ENCODE measurements at regions not wholly inside any gene's neighbourhood (a gene's known extent, or its start where the extent isn't known, plus 50 kb on each side); places are given as distances from the start of the nearest gene placed in this dataset.
"Not testable (repeated sequence)": the region's sequence is repeated elsewhere in the genome, so short reads cannot be mapped to it uniquely, and the experiment has no call there.

DNA sequence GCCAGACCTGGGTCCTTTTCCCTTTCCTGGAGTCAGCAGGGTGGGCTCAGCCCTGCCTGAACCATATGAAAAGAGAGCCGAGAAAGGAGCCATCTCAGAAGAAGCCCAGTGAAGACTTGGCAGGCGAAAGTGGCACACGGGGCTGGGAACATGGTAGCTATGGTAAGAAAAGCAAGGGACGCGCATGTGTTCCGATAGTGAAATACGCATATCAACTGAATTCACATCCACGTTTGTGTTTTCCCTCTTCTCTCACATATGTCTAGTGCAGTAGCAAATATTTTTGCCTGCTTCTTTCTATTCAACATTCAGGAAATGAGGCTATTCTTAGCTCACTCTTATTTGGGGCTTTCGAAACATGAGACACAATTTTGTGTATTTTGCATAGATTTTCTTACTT is 54.1 kb upstream of the PEG3 start:
- no peak for DNase-seq (ENCODE audit: extremely low spot score)
- Histone ChIP-seq H3K36me3 (ENCODE audit: insufficient read depth) (no peaks in the 10 kb centered on the region), H3K4me3 (ENCODE audit: low read depth, low read length) (no peak overlapping the region), H3K27ac (ENCODE audit: low read depth) (no peak overlapping the region), H3K4me1 (ENCODE audit: insufficient read depth) (no peaks in the 10 kb centered on the region)
- 87% methylated on average over 9 of the region's 9 CpGs for WGBS

DNA sequence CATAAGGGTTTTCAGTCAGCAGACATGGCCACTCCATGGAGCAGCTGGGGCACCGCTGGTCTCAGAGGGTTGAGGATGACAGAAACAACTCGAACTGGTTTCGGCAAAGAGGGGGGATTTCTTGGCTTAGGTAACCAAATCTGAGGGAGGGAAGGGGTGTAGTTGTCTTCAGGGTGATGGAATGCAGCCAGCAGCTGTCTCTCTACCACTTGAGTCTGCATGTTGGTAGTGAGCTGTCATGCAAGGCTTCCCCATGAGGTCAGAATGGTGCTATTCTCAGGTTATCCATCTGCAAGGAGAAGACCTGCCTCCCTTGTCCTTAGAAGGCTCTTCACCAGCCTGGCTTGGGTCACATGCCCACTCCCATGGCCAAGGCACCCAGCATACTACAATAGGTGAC is 55.6 kb upstream of the PEG3 start:
- WGBS, result 91% methylated on average over 3 of the region's 3 CpGs
- no peak for DNase-seq (ENCODE audit: extremely low spot score)
- H3K4me1 ChIP-seq (ENCODE audit: insufficient read depth), result no peaks in the 10 kb centered on the region

DNA sequence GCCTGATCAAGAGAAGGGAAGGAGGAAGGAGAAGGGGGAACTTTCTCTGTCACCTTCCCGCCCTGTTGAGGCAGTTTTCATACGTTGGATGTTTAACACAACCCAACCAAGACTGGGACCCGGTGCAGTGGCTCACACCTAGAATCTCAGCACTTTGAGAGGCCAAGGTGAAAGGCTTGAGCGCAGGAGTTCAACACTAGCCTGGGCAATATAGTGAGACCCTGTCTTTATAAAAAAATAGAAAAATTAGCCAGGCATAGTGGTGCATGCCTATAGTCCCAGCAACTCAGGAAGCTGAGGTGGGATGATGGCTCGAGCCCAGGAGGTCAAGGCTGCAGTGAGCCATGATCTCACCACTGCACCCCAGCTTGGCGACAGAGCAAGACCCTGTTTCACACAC is 59.4 kb upstream of the PEG3 start:
- no peaks in the 10 kb centered on the region for H3K4me1 ChIP-seq (ENCODE audit: insufficient read depth)
- no peaks in the 10 kb centered on the region for H3K36me3 ChIP-seq (ENCODE audit: insufficient read depth)
- 84% methylated on average over 6 of the region's 6 CpGs for WGBS
- no peak overlapping the region for H3K27ac ChIP-seq (ENCODE audit: low read depth)
- DNase-seq (ENCODE audit: extremely low spot score), result no peak
- no peak overlapping the region for H3K4me3 ChIP-seq (ENCODE audit: low read depth, low read length)

More for the DNA sequence above, 55.6 kb upstream of the PEG3 start:
- Histone ChIP-seq H3K36me3 (ENCODE audit: insufficient read depth) (no peaks in the 10 kb centered on the region), H3K4me3 (ENCODE audit: low read depth, low read length) (no peak overlapping the region), H3K27ac (ENCODE audit: low read depth) (no peak overlapping the region)

DNA sequence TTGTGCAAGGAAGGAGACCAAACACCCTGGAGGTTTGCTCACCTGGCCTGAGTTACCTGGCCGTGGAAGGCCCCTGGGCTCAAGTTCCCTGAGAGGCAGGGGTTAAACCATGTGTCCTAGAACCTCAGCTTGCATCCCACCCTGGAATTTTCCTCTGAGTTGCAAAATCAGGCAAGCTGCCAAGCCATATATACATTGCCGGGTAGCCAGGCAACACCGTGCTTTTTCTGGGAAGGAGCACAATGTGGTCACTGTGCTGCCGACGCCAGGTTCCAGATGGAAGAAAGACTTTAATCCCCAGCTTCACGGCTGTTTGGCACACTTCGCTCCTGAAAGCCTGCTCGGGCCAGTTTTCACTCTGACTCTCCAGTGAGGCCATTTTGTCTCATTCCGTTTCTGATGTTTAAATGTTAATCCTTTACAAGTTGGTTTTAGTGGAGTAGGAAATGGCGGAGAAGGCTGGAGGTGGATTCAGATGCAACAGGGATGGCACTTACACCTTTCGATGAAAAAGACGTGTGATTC is 60.1 kb upstream of the PEG3 start:
- Histone ChIP-seq H3K27ac (ENCODE audit: low read depth) (no peak overlapping the region), H3K4me3 (ENCODE audit: low read depth, low read length) (no peak overlapping the region), H3K36me3 (ENCODE audit: insufficient read depth) (no peaks in the 10 kb centered on the region), H3K4me1 (ENCODE audit: insufficient read depth) (no peaks in the 10 kb centered on the region)
- peak; percentile 31 for DNase-seq (ENCODE audit: extremely low spot score)
- WGBS, result 33% methylated on average over 12 of the region's 12 CpGs

DNA sequence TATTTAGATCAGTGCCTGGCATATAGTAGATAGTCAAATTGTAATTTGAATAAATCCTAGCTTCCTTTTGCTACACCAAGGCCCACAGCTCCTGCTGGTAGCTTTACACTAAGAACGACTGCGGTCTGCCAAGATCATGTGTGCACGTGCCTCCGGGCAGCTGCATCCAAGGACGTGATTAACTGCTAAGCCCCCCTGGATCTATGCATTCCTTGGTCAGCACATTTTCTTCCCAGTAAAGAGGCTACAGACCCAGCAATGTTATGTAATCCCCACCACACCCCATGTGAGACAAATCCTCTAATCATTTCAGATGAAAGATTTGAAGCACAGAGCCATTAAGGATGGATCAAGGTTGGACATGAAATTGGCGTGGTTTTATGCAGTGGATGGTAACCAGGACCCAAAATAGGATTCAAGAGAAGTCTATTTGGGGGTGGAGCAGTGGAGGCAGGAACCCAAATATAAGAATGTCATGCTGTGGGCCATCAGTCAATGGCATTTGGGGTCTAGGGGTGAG is 65.2 kb upstream of the PEG3 start:
- DNase-seq (ENCODE audit: extremely low spot score), result peak; percentile 32
- Histone ChIP-seq H3K4me3 (ENCODE audit: low read depth, low read length) (no peak overlapping the region), H3K36me3 (ENCODE audit: insufficient read depth) (no peaks in the 10 kb centered on the region), H3K27ac (ENCODE audit: low read depth) (no peak overlapping the region), H3K4me1 (ENCODE audit: insufficient read depth) (no peaks in the 10 kb centered on the region)
- 29% methylated on average over 6 of the region's 6 CpGs for WGBS

DNA sequence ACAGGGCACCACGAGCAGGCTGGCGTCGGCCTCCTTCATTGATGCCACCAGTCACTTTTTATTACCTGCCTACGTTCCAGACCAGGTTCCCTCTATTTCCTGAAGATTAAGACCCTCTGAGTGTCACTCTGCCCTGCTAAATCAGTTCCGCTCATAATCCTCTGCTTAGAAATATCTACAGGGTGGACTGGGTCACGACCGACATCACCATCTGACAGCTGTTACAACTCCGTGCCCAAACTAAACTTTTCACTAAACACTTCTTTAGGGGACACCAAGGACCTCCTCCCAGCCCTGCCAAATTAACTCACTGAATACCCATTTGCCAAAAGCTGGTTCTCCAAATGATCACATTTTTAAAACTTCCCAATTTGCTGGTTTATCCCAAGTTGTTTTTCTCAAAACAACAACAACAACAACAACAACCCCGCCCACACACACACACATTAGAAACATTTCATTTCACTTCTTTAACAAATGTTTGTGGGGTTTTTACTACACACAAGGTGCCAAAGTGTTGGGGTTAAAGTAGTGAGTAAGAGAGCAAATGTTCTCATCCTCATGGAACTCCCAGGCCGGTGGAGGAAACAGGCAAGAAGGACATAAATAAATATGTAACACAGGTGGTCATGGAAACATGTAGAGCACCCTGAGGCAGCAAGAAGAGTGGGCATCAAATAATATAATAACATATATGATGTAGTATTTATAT is 72.0 kb upstream of the PEG3 start:
- no peak for DNase-seq (ENCODE audit: extremely low spot score)
- Histone ChIP-seq H3K27ac (ENCODE audit: low read depth) (no peak overlapping the region), H3K4me3 (ENCODE audit: low read depth, low read length) (no peak overlapping the region), H3K36me3 (ENCODE audit: insufficient read depth) (no peaks in the 10 kb centered on the region), H3K4me1 (ENCODE audit: insufficient read depth) (no peaks in the 10 kb centered on the region)
- WGBS, result 72% methylated on average over 10 of the region's 10 CpGs

DNA sequence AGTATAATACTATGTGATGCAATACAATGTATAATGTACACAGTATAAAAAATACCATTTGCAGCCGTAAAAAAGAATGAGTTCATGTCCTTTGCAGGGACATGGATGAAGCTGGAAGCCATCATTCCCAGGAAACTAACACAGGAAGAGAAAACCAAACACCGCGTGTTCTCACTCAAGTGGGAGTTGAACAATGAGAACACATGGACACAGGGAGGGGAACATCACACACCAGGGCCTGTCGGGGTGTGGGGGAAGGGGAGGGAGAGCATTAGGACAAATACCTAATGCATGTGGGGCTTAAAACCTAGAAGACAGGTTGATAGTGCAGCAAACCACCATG is 72.6 kb upstream of the PEG3 start:
- H3K4me3 ChIP-seq (ENCODE audit: low read depth, low read length); H3K27ac ChIP-seq (ENCODE audit: low read depth); H3K36me3 ChIP-seq (ENCODE audit: insufficient read depth); H3K4me1 ChIP-seq (ENCODE audit: insufficient read depth); DNase-seq (ENCODE audit: extremely low spot score): not testable (repeated sequence)
- WGBS, result 56% methylated on average over 4 of the region's 4 CpGs

DNA sequence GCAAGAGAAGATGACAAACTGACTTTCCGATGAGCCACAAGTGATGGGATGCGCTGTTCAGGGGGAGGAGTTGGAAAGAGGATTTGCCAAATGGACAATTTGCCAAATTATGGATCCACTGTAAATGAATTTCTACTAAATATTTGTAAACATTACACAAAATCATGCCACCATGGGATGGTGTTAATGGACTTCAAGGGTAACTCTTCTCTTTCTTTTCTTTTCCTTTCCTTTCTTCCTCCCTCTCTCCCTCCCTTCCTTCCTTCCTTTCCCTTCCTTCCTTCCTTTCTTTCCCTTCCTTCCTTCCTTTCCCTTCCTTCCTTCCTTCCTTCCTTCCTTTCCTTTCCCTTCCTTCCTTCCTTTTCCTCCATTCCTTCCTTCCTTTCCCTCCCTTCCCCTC is 76.0 kb upstream of the PEG3 start:
- Histone ChIP-seq H3K36me3 (ENCODE audit: insufficient read depth) (no peaks in the 10 kb centered on the region), H3K4me3 (ENCODE audit: low read depth, low read length) (no peak overlapping the region), H3K27ac (ENCODE audit: low read depth) (no peak overlapping the region), H3K4me1 (ENCODE audit: insufficient read depth) (no peaks in the 10 kb centered on the region)
- 93% methylated on average over 2 of the region's 2 CpGs for WGBS
- DNase-seq (ENCODE audit: extremely low spot score), result no peak

DNA sequence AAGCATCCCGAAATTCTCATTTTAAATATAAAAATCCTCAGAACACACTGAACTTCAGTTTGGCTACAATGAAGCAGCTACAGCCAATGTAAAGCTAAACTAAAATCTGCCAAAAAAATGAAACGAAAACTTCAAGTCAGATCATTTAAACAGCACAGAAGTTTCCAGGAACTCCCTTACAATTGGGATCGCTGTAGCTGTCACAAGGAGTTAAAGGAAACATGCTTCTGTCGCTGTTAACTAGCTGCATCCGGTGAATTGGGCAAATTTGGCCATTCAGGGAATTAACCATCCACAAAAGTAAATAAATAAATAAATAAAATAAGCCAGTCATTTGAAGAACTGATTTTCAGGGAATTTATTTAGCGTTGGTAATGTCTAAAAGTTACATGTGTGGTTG is 77.0 kb upstream of the PEG3 start:
- DNase-seq (ENCODE audit: extremely low spot score), result no peak
- Histone ChIP-seq H3K36me3 (ENCODE audit: insufficient read depth) (no peaks in the 10 kb centered on the region), H3K4me1 (ENCODE audit: insufficient read depth) (no peaks in the 10 kb centered on the region), H3K4me3 (ENCODE audit: low read depth, low read length) (no peak overlapping the region), H3K27ac (ENCODE audit: low read depth) (no peak overlapping the region)
- WGBS, result 27% methylated on average over 6 of the region's 6 CpGs

DNA sequence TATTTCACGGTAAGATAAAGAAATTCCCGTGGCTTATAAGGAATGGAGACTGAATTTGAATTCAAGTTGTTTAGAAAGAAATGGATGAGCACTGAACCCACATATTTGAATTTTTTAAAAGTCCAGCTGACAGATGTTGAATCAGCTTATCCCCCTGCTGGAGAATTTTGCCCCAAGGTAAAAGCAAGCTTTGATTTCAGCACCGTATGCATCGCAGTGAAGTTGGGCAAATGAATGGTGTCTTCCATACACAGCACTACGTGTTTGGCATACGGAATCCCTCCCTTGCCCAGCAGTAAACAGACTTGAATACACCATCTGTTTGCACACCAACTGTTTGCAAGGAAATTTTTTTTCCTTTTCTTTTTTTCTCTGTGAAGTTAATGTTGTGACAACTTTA is 77.5 kb upstream of the PEG3 start:
- Histone ChIP-seq H3K4me1 (ENCODE audit: insufficient read depth) (no peaks in the 10 kb centered on the region), H3K27ac (ENCODE audit: low read depth) (no peak overlapping the region), H3K36me3 (ENCODE audit: insufficient read depth) (no peaks in the 10 kb centered on the region), H3K4me3 (ENCODE audit: low read depth, low read length) (no peak overlapping the region)
- 18% methylated on average over 6 of the region's 6 CpGs for WGBS
- DNase-seq (ENCODE audit: extremely low spot score), result no peak

DNA sequence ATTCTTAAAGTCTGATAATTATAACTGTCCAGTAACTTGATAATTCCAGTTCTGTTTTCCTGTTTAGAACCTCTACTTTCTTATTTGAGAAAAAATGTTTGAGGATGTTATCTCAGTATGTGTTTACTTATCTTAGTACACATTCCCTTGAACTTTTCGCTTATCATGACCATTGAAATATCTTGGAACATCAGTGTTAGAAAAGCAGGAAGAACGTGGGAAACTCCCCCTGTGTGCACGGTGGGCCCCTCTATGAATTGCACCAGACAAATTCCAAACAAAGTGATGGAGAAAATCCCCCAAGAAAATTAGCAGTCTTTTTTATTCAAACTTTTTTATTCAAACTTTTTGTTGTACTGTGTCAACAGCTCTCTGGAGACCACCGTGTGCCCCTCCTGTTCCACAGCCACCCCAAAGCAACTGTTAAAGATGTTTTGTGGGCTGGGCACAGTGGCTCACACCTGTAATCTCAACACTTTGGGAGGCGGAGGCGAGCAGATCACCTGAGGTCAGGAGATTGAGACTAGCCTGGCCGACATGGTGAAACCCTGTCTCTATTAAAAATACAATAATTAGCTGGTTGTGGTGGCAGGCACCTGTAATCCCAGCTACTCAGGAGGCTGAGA is 78.3 kb upstream of the PEG3 start:
- H3K4me1 ChIP-seq (ENCODE audit: insufficient read depth), result no peaks in the 10 kb centered on the region
- no peak overlapping the region for H3K4me3 ChIP-seq (ENCODE audit: low read depth, low read length)
- no peaks in the 10 kb centered on the region for H3K36me3 ChIP-seq (ENCODE audit: insufficient read depth)
- 58% methylated on average over 7 of the region's 7 CpGs for WGBS
- no peak for DNase-seq (ENCODE audit: extremely low spot score)
- no peak overlapping the region for H3K27ac ChIP-seq (ENCODE audit: low read depth)

DNA sequence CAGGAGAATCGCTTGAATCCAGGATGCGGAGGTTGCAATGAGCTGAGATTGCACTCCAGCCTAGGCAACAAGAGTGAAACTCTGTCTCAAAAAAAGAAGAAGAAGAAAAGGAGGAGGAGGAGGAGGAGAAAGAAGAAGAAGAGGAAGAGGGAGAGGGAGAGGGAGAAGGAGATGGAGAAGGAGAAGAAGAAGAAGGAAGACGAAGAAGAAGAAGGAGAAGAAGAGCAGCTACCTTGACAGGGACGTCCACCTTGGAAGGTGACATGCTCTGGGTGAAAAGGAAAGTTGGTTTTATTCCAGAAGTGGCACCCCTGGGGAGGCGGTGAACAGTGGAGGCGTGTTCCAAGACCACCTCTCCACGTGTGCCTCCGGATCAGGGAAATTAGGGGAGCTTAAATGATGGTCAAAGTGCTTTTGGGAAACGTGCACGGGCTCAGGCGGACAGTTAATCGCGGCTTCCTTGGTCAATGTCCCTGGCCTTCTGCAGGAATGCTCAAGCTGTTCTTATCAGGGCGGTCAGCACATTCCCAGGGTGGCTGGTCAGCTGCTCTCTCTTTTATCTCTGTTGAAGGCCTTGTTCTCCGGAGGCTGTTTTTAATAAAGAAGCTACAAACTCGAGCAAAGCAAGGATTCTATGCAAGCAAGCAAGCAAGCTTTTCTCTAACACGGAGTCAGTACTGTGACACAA is 78.9 kb upstream of the PEG3 start:
- DNase-seq (ENCODE audit: extremely low spot score), result no peak
- Histone ChIP-seq H3K4me3 (ENCODE audit: low read depth, low read length) (no peak overlapping the region), H3K36me3 (ENCODE audit: insufficient read depth) (no peaks in the 10 kb centered on the region), H3K4me1 (ENCODE audit: insufficient read depth) (no peaks in the 10 kb centered on the region), H3K27ac (ENCODE audit: low read depth) (no peak overlapping the region)
- 62% methylated on average over 16 of the region's 17 CpGs for WGBS

DNA sequence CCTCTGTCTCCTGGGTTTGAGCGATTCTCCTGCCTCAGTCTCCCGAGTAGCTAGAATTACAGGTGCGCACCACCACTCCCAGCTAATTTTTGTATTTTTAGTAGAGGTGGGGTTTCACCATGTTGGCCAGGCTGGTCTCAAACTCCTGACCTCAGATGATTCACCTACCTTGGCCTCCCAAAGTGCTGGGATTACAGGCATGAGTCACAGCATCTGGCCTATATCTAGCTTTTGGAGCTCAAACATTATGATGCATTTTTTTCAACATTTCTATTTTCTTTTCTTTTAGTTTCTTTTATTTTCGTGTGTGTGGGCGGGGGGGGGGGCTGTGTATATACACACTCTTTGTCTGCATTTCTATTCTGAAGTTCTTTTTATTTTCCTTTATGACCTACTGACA is 85.6 kb upstream of the PEG3 start:
- not testable (repeated sequence) for H3K4me1 ChIP-seq (ENCODE audit: insufficient read depth); H3K4me3 ChIP-seq (ENCODE audit: low read depth, low read length); H3K27ac ChIP-seq (ENCODE audit: low read depth); DNase-seq (ENCODE audit: extremely low spot score); H3K36me3 ChIP-seq (ENCODE audit: insufficient read depth)
- 82% methylated on average over 5 of the region's 5 CpGs for WGBS

DNA sequence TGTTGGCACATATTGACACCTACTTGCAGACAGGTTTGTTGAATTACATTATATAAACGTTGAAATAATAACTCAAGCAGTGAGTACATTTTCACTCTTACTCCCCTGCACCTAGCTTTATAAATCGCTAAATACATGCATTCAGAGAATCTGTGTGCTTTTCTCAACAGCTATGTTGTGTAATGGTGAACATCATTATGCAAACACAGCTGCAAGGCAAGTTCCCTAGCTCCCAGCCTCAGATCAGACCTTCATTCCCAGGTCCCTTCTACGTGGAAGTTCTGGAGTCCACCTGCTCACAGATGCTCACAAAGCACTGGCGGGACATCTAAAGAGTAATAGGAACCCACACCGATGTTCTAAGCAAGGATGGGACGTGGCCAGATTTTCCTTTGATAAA is 86.8 kb upstream of the PEG3 start:
- H3K4me3 ChIP-seq (ENCODE audit: low read depth, low read length), result no peak overlapping the region
- no peaks in the 10 kb centered on the region for H3K4me1 ChIP-seq (ENCODE audit: insufficient read depth)
- H3K27ac ChIP-seq (ENCODE audit: low read depth), result no peak overlapping the region
- DNase-seq (ENCODE audit: extremely low spot score), result no peak
- H3K36me3 ChIP-seq (ENCODE audit: insufficient read depth), result no peaks in the 10 kb centered on the region
- WGBS, result 85% methylated on average over 6 of the region's 6 CpGs
